NCI-H2227 (cell line): ENCODE measurements at regions not wholly inside any gene's neighbourhood (a gene's known extent, or its start where the extent isn't known, plus 50 kb on each side); places are given as distances from the start of the nearest gene placed in this dataset.

ENCODE experiments used
- DNase-seq: peaks from one replicate; lab custom pipeline; 2025; ENCODE audit not compliant: unreplicated experiment; lab: John Stamatoyannopoulos, UW

- no peak for DNase-seq
Measured at GRCh38 chr9:81741103-81741502, 51.8 kb upstream of the TLE1 start.

GRCh38 chr9:81748091-81748490, 58.7 kb upstream of the TLE1 start:
- DNase-seq = no peak

DNA sequence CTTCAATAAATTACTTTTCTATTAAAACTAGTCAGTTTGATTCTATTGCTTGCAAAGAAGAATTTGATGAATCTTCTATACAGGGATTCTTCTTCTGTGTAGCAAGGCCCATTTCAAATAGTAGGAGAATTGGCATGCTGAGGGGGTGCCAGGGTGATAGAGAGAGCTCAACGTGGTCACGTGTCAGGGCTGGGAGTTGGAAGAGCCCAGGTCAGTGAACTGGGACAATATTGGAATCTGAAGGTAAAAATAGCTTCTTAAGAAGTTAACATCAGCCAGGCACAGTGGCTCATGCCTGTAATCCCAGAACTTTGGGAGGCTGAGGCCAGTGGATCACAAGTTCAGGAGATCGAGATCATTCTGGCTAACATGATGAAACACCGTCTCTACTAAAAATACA, 64.1 kb upstream of the TLE1 start:
- no peak for DNase-seq

DNA sequence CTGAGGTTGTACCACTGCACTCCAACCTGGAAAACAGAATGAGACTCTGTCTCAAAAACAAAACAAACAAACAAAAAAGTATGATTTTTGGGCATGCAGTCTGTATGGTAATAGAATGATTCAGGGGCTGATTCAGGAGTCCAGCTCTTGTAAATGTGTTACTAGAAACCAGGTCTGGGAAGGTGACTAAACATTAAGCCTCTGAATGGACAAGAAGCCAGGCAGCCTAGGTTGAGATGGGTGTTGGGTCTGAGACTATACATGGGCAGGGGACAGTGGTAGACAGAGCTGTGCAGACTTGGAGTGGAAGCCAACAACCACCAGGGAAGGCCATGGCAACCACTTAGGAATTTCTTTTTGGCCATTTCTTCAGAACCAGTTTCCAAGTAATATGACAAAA, 64.9 kb upstream of the TLE1 start:
- DNase-seq = no peak

GRCh38 chr9:81755721-81756120, 66.4 kb upstream of the TLE1 start:
- no peak for DNase-seq

GRCh38 chr9:81756561-81756960, 67.2 kb upstream of the TLE1 start:
- DNase-seq = no peak

DNA sequence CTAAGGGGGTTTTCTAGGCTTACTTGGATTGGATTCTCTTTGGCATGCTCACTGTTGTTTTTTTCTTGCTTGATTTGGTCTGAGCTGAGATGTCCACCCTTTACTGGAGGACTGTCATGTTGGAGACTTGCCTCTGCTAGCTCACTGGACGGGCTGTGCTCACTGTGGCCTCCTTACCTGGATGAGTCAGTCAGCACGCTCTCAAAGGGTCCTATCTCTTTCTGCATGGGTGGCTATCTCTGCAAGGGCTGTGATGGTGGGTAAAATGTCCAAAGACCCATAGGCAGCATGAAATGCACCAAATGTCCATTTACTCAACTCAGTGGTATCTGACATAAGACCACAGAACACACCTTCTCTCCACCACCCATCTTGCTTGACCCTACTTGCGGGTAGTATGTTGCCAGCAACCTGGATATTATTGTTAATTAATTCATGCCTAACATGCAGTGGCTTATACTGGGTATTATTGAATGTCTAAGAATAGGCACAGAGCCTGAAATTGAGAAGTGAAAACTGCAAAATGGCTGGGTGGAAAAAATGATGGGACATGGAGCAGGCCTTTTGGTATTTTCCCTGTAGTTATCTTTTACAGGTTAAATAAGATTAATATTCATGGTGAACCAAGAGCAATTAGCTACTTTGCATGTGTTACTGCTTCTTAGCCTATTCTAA, 68.9 kb upstream of the TLE1 start:
- DNase-seq = no peak

GRCh38 chr9:81759680-81760215, 70.4 kb upstream of the TLE1 start:
- no peak for DNase-seq

DNA sequence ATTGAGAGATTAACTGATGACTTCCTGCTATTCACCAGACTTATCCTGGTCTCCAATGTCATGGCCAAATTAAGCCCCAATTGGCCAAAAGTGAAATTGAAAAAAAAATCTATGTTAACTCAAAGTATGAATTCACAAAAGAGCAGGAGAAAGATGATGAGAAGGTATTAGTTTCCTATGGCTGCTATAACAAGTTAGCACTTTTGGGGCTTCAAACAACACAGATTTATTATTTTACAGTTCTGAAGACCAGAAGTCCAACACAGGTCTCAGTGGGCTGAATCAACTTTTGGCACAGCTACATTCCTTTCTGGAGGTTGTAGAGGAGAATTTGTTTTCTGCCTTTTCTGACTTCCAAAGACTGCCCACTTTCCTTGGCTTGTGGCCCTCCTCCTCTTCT, 78.6 kb upstream of the TLE1 start:
- DNase-seq = no peak

DNA sequence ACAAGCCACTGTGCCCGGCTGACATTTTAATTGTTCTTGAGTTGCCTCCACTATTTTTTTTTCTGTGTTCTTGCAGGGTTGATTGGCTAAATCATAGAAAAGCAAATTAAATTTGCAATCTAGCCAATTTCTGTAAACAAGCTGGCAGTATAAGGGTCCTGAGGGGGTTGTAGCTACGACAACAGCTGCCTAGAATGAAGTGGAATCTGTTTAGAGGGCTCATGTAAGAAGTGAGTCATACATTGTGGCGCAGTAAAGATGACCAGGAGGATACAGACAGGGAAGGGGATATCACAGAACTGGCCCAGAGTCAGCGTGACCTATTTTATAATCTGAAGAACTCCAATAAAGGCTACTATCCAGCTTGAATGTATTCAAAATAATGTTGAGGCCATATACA, 82.2 kb upstream of the TLE1 start:
- DNase-seq = no peak

DNA sequence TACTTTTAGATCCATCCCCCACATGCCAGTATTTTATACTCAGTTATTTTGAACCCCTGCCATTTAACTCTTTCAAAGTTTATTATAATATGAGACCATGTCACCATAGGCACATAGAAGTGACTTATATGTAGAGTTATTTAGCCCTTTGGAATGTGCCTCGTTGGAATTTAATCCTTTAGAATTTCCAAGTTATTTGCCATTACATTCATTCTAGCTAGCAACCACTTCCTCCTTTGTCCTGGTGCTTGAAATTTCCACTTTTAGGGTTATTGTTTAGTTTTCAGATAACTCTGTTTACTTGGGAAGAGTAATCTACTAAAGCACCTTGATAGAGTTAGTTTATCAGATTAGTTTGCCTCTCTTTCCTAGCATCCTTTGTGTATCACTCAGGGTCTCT, 82.8 kb upstream of the TLE1 start:
- DNase-seq = no peak

DNA sequence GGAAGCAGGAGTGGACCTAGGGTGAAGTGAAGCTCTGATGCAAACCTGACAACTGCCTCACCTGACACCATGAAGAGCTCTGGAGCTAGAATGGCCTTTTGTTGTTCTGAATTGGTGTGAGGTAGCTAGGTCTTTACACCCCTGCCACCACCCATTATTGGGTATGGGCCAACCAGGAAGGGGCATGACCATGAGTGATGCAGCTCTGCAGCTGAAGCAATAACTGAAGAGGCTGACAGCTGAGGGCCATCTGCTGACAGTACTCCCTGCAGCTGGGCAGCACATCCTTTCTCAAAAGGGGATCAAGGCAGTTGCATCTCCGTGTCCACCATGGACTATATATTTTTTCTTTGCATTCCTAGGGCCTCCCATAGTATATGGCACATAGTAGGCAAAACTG, 87.0 kb upstream of the TLE1 start:
- DNase-seq = no peak

DNA sequence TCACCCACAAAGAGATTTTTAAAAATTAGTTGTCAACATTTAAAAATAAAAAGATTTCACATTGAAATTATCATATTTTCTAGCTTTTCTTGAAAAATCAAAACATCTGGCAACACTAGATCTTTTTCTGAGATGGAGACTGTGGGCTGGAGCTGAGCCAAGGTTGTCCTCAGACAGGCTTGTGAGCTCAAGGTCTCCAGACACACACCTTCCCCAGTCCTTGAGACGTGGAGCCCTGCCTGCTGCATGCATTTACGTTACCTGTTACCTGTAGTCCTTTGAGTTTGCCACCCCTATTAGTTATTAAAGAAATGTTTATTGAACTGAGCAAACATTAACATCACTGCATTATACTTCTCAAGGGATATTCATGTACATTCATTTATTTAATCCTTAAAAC, 87.5 kb upstream of the TLE1 start:
- no peak for DNase-seq

- DNase-seq = no peak
Measured at GRCh38 chr9:81777482-81777881, 88.1 kb upstream of the TLE1 start.

GRCh38 chr9:81782313-81782995, 93.1 kb upstream of the TLE1 start:
- no peak for DNase-seq

DNA sequence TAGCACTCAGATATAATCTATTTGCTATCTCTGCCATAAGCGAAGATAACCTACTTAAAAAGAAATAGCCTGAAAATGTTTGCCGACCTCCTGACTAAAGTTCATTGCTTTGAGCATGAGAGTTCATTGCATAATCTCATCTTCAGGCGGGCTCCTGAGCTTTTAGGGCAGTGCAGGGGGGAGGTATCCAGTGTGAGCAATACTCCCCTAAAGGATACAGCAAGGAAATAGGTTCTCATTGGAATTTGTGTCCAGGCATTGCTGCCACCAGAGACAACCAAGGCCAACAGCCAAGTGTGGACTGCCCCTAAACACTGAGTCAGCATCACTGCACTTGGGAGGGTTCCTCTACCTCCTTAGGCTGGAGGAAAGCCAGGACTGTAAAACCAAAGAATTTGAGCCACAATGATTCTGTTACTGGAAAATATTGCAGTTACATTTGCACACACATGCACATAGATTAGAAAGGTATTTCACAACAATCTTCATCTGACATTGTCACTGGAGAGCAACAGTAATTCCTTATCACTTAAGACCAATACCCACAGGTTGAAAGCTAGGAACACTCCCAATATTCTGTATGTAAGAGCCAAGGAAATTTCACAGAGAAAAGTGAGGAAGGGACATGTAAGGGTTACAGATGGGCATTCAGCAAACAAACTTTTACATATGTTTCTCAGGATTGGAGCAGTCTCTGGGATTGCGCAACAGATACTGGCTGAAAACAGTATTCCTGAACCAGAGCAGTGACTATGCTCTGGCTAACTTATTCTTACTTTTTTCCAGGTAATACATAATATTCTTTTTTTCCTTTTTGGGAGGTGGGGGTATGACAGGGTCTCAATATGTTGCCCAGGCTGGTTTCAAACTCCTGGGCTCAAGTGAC, 98.6 kb upstream of the TLE1 start:
- DNase-seq = no peak

GRCh38 chr9:81789721-81790120, 100.4 kb upstream of the TLE1 start:
- no peak for DNase-seq

- DNase-seq = no peak
Measured at GRCh38 chr9:81790166-81790565, 100.8 kb upstream of the TLE1 start.

DNA sequence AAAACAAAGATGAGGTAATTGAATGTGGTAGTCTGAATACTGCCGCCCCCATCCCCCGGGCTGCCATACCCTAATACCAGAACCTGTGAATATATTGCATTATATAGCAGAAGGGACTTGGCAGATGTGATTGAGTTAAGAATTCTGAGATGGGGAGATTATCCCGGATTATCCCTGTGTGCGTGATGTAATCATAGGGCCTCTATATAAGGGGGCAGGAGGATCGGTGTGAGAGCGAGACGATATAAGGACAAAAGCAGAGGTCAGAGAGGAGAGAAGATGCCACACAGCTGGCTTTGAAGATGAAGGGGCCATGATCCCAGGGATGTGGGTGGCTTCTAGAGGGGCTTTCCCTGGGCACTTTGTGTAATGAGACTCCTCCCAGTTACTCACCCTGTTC, 101.7 kb upstream of the TLE1 start:
- DNase-seq = no peak

- DNase-seq = no peak
Measured at GRCh38 chr9:81798606-81799005, 109.3 kb upstream of the TLE1 start.

GRCh38 chr9:81801190-81801589, 111.8 kb upstream of the TLE1 start:
- no peak for DNase-seq

GRCh38 chr9:81804306-81804705, 115.0 kb upstream of the TLE1 start:
- no peak for DNase-seq
